ENCODE measurements at regions not wholly inside any gene's neighbourhood (a gene's known extent, or its start where the extent isn't known, plus 50 kb on each side); places are given as distances from the start of the nearest gene placed in this dataset.

DNA sequence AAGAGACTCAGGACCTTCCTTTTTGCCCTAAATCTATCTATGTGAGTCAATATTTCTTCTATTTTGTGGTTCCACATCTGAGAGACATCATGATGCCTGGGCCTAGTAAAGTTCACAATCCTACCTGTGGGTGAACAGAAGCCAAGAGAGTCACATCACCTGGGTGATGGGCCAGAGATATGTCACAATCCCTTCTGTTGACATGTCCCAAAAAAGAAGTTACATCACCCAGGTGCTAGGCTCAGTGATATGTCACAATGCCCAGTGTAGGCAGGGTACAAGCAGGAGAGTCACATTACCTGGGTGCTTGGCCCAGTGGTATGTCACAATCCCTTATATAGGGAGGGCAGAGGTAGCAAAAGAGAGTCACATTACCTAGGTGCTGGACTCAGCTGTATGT lies 2101.9 kb downstream of the TP53TG3F start:
- ATAC-seq (ENCODE audit: insufficient read depth, low FRiP score) (no peak), DNase-seq (no peak)
- no peaks in the 10 kb centered on the region for H3K36me3 ChIP-seq (ENCODE audit: control insufficient read depth in 4 of 4, insufficient read depth in 4 of 4, low read length in 4 of 4)
- H3K27ac ChIP-seq (ENCODE audit: low read depth in 1 of 2, low read length in 1 of 2), result no peak overlapping the region
- H3K4me3 ChIP-seq, result no peak overlapping the region
- no peak overlapping the region for H3K9ac ChIP-seq (ENCODE audit: insufficient read depth in 1 of 2, low read length in 2 of 2)
- no peaks in the 10 kb centered on the region for H3K27me3 ChIP-seq (ENCODE audit: control insufficient read depth in 3 of 3, insufficient read depth in 3 of 3, low read length in 2 of 3)
- H3K9me3 ChIP-seq (ENCODE audit: control insufficient read depth in 4 of 4, insufficient read depth in 3 of 4, low read length in 3 of 4), result peaks cover 0 to 20% (median 4%) of the 10 kb centered on the region in 4 donors
- TF ChIP-seq, protein P1, sequence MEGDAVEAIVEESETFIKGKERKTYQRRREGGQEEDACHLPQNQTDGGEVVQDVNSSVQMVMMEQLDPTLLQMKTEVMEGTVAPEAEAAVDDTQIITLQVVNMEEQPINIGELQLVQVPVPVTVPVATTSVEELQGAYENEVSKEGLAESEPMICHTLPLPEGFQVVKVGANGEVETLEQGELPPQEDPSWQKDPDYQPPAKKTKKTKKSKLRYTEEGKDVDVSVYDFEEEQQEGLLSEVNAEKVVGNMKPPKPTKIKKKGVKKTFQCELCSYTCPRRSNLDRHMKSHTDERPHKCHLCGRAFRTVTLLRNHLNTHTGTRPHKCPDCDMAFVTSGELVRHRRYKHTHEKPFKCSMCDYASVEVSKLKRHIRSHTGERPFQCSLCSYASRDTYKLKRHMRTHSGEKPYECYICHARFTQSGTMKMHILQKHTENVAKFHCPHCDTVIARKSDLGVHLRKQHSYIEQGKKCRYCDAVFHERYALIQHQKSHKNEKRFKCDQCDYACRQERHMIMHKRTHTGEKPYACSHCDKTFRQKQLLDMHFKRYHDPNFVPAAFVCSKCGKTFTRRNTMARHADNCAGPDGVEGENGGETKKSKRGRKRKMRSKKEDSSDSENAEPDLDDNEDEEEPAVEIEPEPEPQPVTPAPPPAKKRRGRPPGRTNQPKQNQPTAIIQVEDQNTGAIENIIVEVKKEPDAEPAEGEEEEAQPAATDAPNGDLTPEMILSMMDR (IDR thresholded peaks at IDR 0.05; ENCODE audit: control extremely low read depth, extremely low read depth), result no peak
- no peaks in the 10 kb centered on the region for H3K4me1 ChIP-seq (ENCODE audit: control insufficient read depth in 5 of 5, insufficient read depth in 5 of 5, low read length in 5 of 5)

DNA sequence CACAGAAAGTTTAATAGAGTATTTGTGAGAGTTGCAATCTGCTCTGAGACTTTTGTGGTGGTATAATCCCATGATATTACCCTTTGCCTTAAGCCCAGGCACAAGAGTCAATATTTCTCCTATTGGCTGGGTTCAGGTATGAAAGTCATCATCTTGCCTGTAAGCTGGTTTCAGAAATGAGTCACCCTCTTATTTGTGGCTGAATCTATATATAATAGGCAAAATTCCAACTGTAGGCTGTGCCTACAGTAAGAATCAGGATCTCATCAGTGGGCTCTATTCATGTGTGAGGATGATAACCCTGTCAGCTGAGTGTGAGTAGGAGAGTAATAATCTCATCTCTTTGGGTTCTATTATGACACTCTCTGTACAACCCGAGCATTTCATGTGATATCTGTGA lies 2103.1 kb downstream of the TP53TG3F start:
- Histone ChIP-seq H3K27me3 (ENCODE audit: control insufficient read depth in 3 of 3, insufficient read depth in 3 of 3, low read length in 2 of 3) (no peaks in the 10 kb centered on the region), H3K36me3 (ENCODE audit: control insufficient read depth in 4 of 4, insufficient read depth in 4 of 4, low read length in 4 of 4) (no peaks in the 10 kb centered on the region), H3K27ac (ENCODE audit: low read depth in 1 of 2, low read length in 1 of 2) (no peak overlapping the region), H3K4me3 (no peak overlapping the region), H3K9ac (ENCODE audit: insufficient read depth in 1 of 2, low read length in 2 of 2) (no peak overlapping the region), H3K9me3 (ENCODE audit: control insufficient read depth in 4 of 4, insufficient read depth in 3 of 4, low read length in 3 of 4) (peaks cover 0 to 22% (median 4%) of the 10 kb centered on the region in 4 donors), H3K4me1 (ENCODE audit: control insufficient read depth in 5 of 5, insufficient read depth in 5 of 5, low read length in 5 of 5) (no peaks in the 10 kb centered on the region)
- ATAC-seq (ENCODE audit: insufficient read depth, low FRiP score) (no peak), DNase-seq (no peak)
- WGBS, 2 donors, result 22 to 31% methylated on average over 1 of the region's 1 CpG
- TF ChIP-seq, protein P1 (IDR thresholded peaks at IDR 0.05; ENCODE audit: control extremely low read depth, extremely low read depth), result no peak

DNA sequence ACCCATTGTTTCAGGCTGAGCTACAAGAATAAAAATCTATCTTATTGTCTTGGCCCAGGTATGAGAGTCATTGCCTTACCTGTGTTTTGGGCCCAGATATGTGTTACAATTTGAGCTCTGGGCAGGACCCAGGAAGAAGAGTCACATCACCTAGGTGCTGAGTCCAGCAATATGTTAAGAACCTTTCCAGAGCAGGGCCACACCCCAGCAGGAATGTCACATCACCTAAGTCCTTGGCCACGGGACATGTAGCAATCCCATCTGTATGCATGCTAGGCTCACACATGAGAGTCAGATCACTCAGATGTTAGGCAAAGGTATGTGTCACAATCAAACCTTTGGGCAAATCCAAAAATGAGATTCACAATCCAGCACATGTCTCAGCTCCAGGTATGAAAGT lies 2103.5 kb downstream of the TP53TG3F start:
- Histone ChIP-seq H3K9ac (ENCODE audit: insufficient read depth in 1 of 2, low read length in 2 of 2) (no peak overlapping the region), H3K4me1 (ENCODE audit: control insufficient read depth in 5 of 5, insufficient read depth in 5 of 5, low read length in 5 of 5) (no peaks in the 10 kb centered on the region), H3K36me3 (ENCODE audit: control insufficient read depth in 4 of 4, insufficient read depth in 4 of 4, low read length in 4 of 4) (no peaks in the 10 kb centered on the region), H3K27ac (ENCODE audit: low read depth in 1 of 2, low read length in 1 of 2) (no peak overlapping the region), H3K4me3 (no peak overlapping the region), H3K9me3 (ENCODE audit: control insufficient read depth in 4 of 4, insufficient read depth in 3 of 4, low read length in 3 of 4) (peaks cover 0 to 26% (median 1%) of the 10 kb centered on the region in 4 donors), H3K27me3 (ENCODE audit: control insufficient read depth in 3 of 3, insufficient read depth in 3 of 3, low read length in 2 of 3) (no peaks in the 10 kb centered on the region)
- no peak for ATAC-seq (ENCODE audit: insufficient read depth, low FRiP score)
- no peak for DNase-seq
- TF ChIP-seq, protein P1 (IDR thresholded peaks at IDR 0.05; ENCODE audit: control extremely low read depth, extremely low read depth), result no peak
- WGBS, 2 donors, result 45 to 50% methylated on average over 1 of the region's 1 CpG

DNA sequence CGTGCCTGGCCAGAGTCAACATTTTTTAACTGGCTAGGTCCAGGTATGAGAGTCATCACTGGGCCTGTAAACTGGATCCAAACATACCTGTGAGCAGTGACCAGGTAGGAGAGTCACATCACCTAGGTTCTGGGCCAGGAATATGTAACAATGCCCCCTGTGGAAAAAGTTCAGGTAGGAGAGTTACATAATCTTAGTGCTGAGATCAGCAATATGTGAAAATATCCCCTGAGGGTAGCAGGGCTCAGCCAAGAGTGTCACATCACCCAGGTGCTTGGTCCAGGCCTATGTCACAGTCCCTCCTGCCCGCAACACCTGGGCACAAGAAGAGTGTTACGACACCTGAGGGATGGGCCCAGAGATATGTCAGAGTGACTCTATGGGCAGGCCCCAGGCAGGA lies 2104.7 kb downstream of the TP53TG3F start:
- no peaks in the 10 kb centered on the region for H3K27me3 ChIP-seq (ENCODE audit: control insufficient read depth in 3 of 3, insufficient read depth in 3 of 3, low read length in 2 of 3)
- DNase-seq, result no peak
- no peaks in the 10 kb centered on the region for H3K4me1 ChIP-seq (ENCODE audit: control insufficient read depth in 5 of 5, insufficient read depth in 5 of 5, low read length in 5 of 5)
- no peak overlapping the region for H3K9ac ChIP-seq (ENCODE audit: insufficient read depth in 1 of 2, low read length in 2 of 2)
- H3K27ac ChIP-seq (ENCODE audit: low read depth in 1 of 2, low read length in 1 of 2), result no peak overlapping the region
- no peak overlapping the region for H3K4me3 ChIP-seq
- 86 to 92% methylated on average over 3 of the region's 3 CpGs for WGBS, 2 donors
- H3K9me3 ChIP-seq (ENCODE audit: control insufficient read depth in 4 of 4, insufficient read depth in 3 of 4, low read length in 3 of 4), result peaks cover 0 to 29% (median 2%) of the 10 kb centered on the region in 4 donors
- TF ChIP-seq, protein P1 (IDR thresholded peaks at IDR 0.05; ENCODE audit: control extremely low read depth, extremely low read depth), result no peak
- no peak for ATAC-seq (ENCODE audit: insufficient read depth, low FRiP score)
- H3K36me3 ChIP-seq (ENCODE audit: control insufficient read depth in 4 of 4, insufficient read depth in 4 of 4, low read length in 4 of 4), result no peaks in the 10 kb centered on the region
